SK-N-SH (cell line): ENCODE measurements at regions not wholly inside any gene's neighbourhood (a gene's known extent, or its start where the extent isn't known, plus 50 kb on each side); places are given as distances from the start of the nearest gene placed in this dataset.

Source experiments
- CTCF ChIA-PET: fragments of 300-600, 350-600 bp; formaldehyde crosslinking; extraction: SDS; loops from one replicate; lab custom pipeline; 2021; lab: Yijun Ruan, JAX
- POLR2A ChIA-PET: fragments of 350-600 bp; sonication (Branson Sonifier 250); formaldehyde crosslinking; extraction: SDS; loops from one replicate; lab custom pipeline; 2020; ENCODE audit warnings: antibody characterized with exemption, inconsistent platforms; lab: Yijun Ruan, JAX
- DNase-seq: peaks from one replicate; pipeline ENCODE4 v3.0.0; 2012
- H2AFZ ChIP-seq: fragments of 200-600 bp; sonication (generic); 2 replicates; pipeline ENCODE4 v1.8.1; 2016; ENCODE audit warnings: antibody characterized with exemption, mild to moderate bottlenecking, low read depth
- H3F3A ChIP-seq: fragments of 200-600 bp; sonication (generic); replicated peaks from 2 replicates; pipeline ENCODE3; 2016; ENCODE audit warnings: antibody characterized with exemption, mild to moderate bottlenecking; ENCODE audit not compliant: insufficient read depth
- H3K27ac ChIP-seq, 2 experiments: fragments of 200-500 bp in 1 of 2; fragments of 200-600 bp in 1 of 2; sonication (Bioruptor generic) in 1 of 2; sonication (generic), shearing (Covaris generic) in 1 of 2; 2 replicates each; pipeline versions ENCODE4 v1.5.1 to v1.6.1; 2014 to 2016; ENCODE audit warnings: low read depth in 2 of 2, inconsistent platforms in 1 of 2, low read length in 1 of 2, mild to moderate bottlenecking in 1 of 2, mixed read lengths in 1 of 2
- H3K27me3 ChIP-seq: fragments of 200-600 bp; sonication (generic), shearing (Covaris generic); 2 replicates; pipeline ENCODE4 v1.6.1; 2016; ENCODE audit warnings: mixed run types; ENCODE audit not compliant: insufficient read depth
- H3K36me3 ChIP-seq, 2 experiments: fragments of 200-500 bp in 1 of 2; fragments of 200-600 bp in 1 of 2; sonication (Bioruptor generic) in 1 of 2; sonication (generic) in 1 of 2; replicated peaks in 1 of 2; 2 replicates each; pipeline versions ENCODE3 to v1.5.1; 2014 to 2016; ENCODE audit warnings: low read length in 1 of 2, mild to moderate bottlenecking in 1 of 2; ENCODE audit not compliant: insufficient read depth in 2 of 2, control insufficient read depth in 1 of 2
- H3K4me1 ChIP-seq, 2 experiments: fragments of 200-500 bp in 1 of 2; fragments of 200-600 bp in 1 of 2; sonication (Bioruptor generic) in 1 of 2; sonication (generic), shearing (Covaris generic) in 1 of 2; 2 replicates each; pipeline versions ENCODE4 v1.5.1 to v1.6.1; 2014 to 2016; ENCODE audit warnings: low read depth in 1 of 2, low read length in 1 of 2, mixed run types in 1 of 2; ENCODE audit not compliant: insufficient read depth in 2 of 2, control insufficient read depth in 1 of 2
- H3K4me2 ChIP-seq: fragments of 200-600 bp; sonication (generic), shearing (Covaris generic); 2 replicates; pipeline ENCODE4 v1.6.1; 2017; ENCODE audit warnings: mixed run types
- H3K4me3 ChIP-seq, 2 experiments: fragments of 200-500 bp in 1 of 2; fragments of 200-600 bp in 1 of 2; sonication (Bioruptor generic) in 1 of 2; sonication (generic), shearing (Covaris generic) in 1 of 2; 2 replicates each; pipeline versions ENCODE4 v1.5.1 to v1.8.1; 2014 to 2016; ENCODE audit warnings: low read depth in 2 of 2, inconsistent platforms in 1 of 2, low read length in 1 of 2, mild to moderate bottlenecking in 1 of 2, mixed read lengths in 1 of 2, moderate library complexity in 1 of 2
- H3K79me2 ChIP-seq: fragments of 200-600 bp; sonication (generic); 2 replicates; pipeline ENCODE4 v1.8.1; 2017; ENCODE audit warnings: mild to moderate bottlenecking; ENCODE audit not compliant: insufficient read depth
- H3K9ac ChIP-seq: fragments of 200-600 bp; sonication (generic); 2 replicates; pipeline ENCODE4 v1.6.1; 2017; ENCODE audit warnings: mixed run types
- H3K9me2 ChIP-seq: fragments of 200-600 bp; sonication (generic); 2 replicates; pipeline ENCODE4 v1.6.1; 2017; ENCODE audit warnings: mixed run types
- H3K9me3 ChIP-seq: fragments of 200-600 bp; sonication (generic); 2 replicates; pipeline ENCODE4 v1.6.1; 2017; ENCODE audit warnings: mixed run types, mild to moderate bottlenecking, moderate library complexity
- H4K20me1 ChIP-seq: fragments of 200-600 bp; sonication (generic); 2 replicates; pipeline ENCODE4 v1.6.1; 2017; ENCODE audit warnings: mild to moderate bottlenecking, mixed run types; ENCODE audit not compliant: insufficient read depth
- CHD2 ChIP-seq: fragments of 150-350 bp; IDR thresholded peaks from 2 replicates; pipeline ENCODE4 v1.6.1; 2018; ENCODE audit warnings: low read length; ENCODE audit not compliant: partially characterized antibody
- ELF1 ChIP-seq: IDR thresholded peaks from 2 replicates; pipeline ENCODE4 v1.4.0; 2012
- EZH2phosphoT487 ChIP-seq: fragments of 200-600 bp; sonication (generic); IDR thresholded peaks from 2 replicates; pipeline ENCODE4 v1.6.1; 2017; ENCODE audit warnings: low read depth, mixed run types, mild to moderate bottlenecking, antibody characterized with exemption, moderate library complexity, borderline replicate concordance
- FOSL2 ChIP-seq: IDR thresholded peaks from 2 replicates; pipeline ENCODE4 v1.4.0; 2012; ENCODE audit warnings: low read depth, mild to moderate bottlenecking, moderate library complexity, borderline replicate concordance
- FOXJ3 ChIP-seq: sonication (generic); formaldehyde crosslinking; IDR thresholded peaks from 2 replicates; pipeline ENCODE4 v1.5.1; 2020; ENCODE audit warnings: mild to moderate bottlenecking, missing genetic modification reagents
- FOXM1 ChIP-seq: IDR thresholded peaks from 2 replicates; pipeline ENCODE4 v1.4.0; 2012; ENCODE audit warnings: low read depth, mild to moderate bottlenecking
- GATA2 ChIP-seq: sonication (generic); formaldehyde crosslinking; IDR thresholded peaks from 2 replicates; pipeline ENCODE4 v1.5.0; 2020; ENCODE audit warnings: mild to moderate bottlenecking, missing genetic modification reagents
- JUND ChIP-seq: IDR thresholded peaks from 2 replicates; pipeline ENCODE4 v1.4.0; 2012
- MAX ChIP-seq: IDR thresholded peaks from 2 replicates; pipeline ENCODE4 v1.4.0; 2012; ENCODE audit warnings: low read depth
- MEF2A ChIP-seq: IDR thresholded peaks from 2 replicates; pipeline ENCODE4 v1.4.0; 2012; ENCODE audit warnings: low read depth, borderline replicate concordance
- MXI1 ChIP-seq: IDR thresholded peaks from 2 replicates; pipeline ENCODE4 v1.6.1; 2012; ENCODE audit warnings: mild to moderate bottlenecking, low read depth, low read length, improper control_type of control experiment
- NRF1 ChIP-seq: IDR thresholded peaks from 2 replicates; pipeline ENCODE4 v1.6.1; 2012; ENCODE audit warnings: low read depth, mild to moderate bottlenecking, low read length
- POLR2AphosphoS5 ChIP-seq: IDR thresholded peaks from 2 replicates; pipeline ENCODE4 v1.6.1; 2012; ENCODE audit warnings: low read depth, low read length
- SIN3A ChIP-seq: IDR thresholded peaks from 2 replicates; pipeline ENCODE4 v1.6.1; 2012; ENCODE audit warnings: low read depth, mild to moderate bottlenecking, low read length, moderate library complexity, borderline replicate concordance
- SMC3 ChIP-seq: IDR thresholded peaks from 2 replicates; pipeline ENCODE4 v1.6.1; 2012; ENCODE audit warnings: low read depth, low read length, improper control_type of control experiment
- TAF1 ChIP-seq: IDR thresholded peaks from 2 replicates; pipeline ENCODE4 v1.6.1; 2012; ENCODE audit warnings: low read depth, mild to moderate bottlenecking, low read length, moderate library complexity, borderline replicate concordance
- YY1 ChIP-seq: IDR thresholded peaks from 2 replicates; pipeline ENCODE4 v1.4.0; 2012; ENCODE audit warnings: low read depth, mild to moderate bottlenecking
- WGBS: methylation state at CpG from one replicate; pipeline ENCODE4 v1.1.6; 2017; ENCODE audit warnings: low lambda C conversion rate; 5-methylcytosine and 5-hydroxymethylcytosine counted together
- TF ChIP-seq, protein P1 (sequence below): IDR thresholded peaks from 2 replicates; pipeline ENCODE4 v1.4.0; 2012; ENCODE audit warnings: low read depth, borderline replicate concordance
- TF ChIP-seq, protein P2 (sequence below): fragments of 200-600 bp; sonication (generic); IDR thresholded peaks from 2 replicates; pipeline ENCODE4 v1.6.1; 2017; ENCODE audit warnings: antibody characterized with exemption, mild to moderate bottlenecking, moderate library complexity

DNA sequence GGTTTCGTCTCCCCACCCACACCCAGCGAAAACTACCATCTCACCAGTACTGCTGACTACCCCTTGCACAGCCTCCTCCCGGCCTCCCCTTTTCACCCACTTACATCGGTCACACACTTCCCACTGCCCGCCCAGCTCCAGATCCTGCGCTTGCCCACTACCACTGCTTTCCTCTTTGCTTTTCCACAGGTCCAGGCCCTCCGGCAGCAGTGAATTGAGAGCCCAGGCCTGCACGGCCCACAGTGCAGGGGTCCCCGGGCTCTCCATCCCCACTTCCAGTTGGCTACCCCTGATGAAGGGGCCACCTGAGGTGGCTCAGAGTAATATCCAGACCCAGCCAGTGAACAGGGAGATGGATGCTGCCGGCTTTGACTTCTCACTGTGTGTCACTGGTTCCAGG, 120.2 kb upstream of the FSTL4 start:
- Histone ChIP-seq H3K9ac (no peak overlapping the region), H3K4me3 (no peak overlapping the region), H3F3A (no peaks in the 10 kb centered on the region), H3K27ac (no peak overlapping the region), H3K9me3 (no peaks in the 10 kb centered on the region), H2AFZ (no peak overlapping the region), H3K27me3 (no peaks in the 10 kb centered on the region), H3K4me2 (no peak overlapping the region), H3K79me2 (no peaks in the 10 kb centered on the region), H4K20me1 (no peaks in the 10 kb centered on the region), H3K36me3 (no peaks in the 10 kb centered on the region), H3K4me1 (no peaks in the 10 kb centered on the region; a peak in 1 of 4 replicates), H3K9me2 (no peaks in the 10 kb centered on the region)
- POLR2A ChIA-PET: no interaction called here
- DNase-seq: no peak
- CTCF ChIA-PET: no interaction called here
- no peak for TF ChIP-seq YY1
- TF ChIP-seq GATA2 (CRISPR knock-in tag): no peak
- TF ChIP-seq EZH2phosphoT487: no peak
- TF ChIP-seq CHD2: no peak
- TF ChIP-seq, protein P1, sequence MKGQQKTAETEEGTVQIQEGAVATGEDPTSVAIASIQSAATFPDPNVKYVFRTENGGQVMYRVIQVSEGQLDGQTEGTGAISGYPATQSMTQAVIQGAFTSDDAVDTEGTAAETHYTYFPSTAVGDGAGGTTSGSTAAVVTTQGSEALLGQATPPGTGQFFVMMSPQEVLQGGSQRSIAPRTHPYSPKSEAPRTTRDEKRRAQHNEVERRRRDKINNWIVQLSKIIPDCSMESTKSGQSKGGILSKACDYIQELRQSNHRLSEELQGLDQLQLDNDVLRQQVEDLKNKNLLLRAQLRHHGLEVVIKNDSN: no peak
- TF ChIP-seq SMC3: no peak
- no peak for TF ChIP-seq MAX
- TF ChIP-seq FOXM1: no peak
- no peak for TF ChIP-seq ELF1
- no peak for TF ChIP-seq MEF2A
- no peak for TF ChIP-seq NRF1
- TF ChIP-seq POLR2AphosphoS5: no peak
- TF ChIP-seq, protein P2, sequence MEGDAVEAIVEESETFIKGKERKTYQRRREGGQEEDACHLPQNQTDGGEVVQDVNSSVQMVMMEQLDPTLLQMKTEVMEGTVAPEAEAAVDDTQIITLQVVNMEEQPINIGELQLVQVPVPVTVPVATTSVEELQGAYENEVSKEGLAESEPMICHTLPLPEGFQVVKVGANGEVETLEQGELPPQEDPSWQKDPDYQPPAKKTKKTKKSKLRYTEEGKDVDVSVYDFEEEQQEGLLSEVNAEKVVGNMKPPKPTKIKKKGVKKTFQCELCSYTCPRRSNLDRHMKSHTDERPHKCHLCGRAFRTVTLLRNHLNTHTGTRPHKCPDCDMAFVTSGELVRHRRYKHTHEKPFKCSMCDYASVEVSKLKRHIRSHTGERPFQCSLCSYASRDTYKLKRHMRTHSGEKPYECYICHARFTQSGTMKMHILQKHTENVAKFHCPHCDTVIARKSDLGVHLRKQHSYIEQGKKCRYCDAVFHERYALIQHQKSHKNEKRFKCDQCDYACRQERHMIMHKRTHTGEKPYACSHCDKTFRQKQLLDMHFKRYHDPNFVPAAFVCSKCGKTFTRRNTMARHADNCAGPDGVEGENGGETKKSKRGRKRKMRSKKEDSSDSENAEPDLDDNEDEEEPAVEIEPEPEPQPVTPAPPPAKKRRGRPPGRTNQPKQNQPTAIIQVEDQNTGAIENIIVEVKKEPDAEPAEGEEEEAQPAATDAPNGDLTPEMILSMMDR: no peak
- TF ChIP-seq MXI1: no peak
- no peak for TF ChIP-seq FOSL2
- TF ChIP-seq JUND: no peak
- TF ChIP-seq TAF1: no peak
- TF ChIP-seq SIN3A: no peak
- no peak for TF ChIP-seq FOXJ3 (CRISPR knock-in tag)
- WGBS: 60% methylated on average over 10 of the region's 10 CpGs
